Uterus (tissue), 3 donors: ENCODE measurements at regions not wholly inside any gene's neighbourhood (a gene's known extent, or its start where the extent isn't known, plus 50 kb on each side); places are given as distances from the start of the nearest gene placed in this dataset.

Experiments
- DNase-seq, 2 donors: peaks; one replicate each; pipeline ENCODE4 v3.0.0-alpha.2; 2019 to 2020
- H3K27ac ChIP-seq, 2 donors: fragments of 200-600 bp; sonication (generic); 1 replicate in 1 of 2; 2 replicates in 1 of 2; pipeline ENCODE4 v1.5.1; 2016 to 2018
- H3K27me3 ChIP-seq, 2 donors: fragments of 200-600 bp; sonication (generic); one replicate each; pipeline ENCODE4 v1.5.1; 2018 to 2019; ENCODE audit warnings: control low read depth in 1 of 2
- H3K36me3 ChIP-seq, 2 donors: fragments of 200-600 bp; sonication (generic); one replicate each; pipeline ENCODE4 v1.5.1; 2019; ENCODE audit warnings: control low read depth in 1 of 2
- H3K4me1 ChIP-seq, 2 donors: fragments of 200-600 bp; sonication (generic); one replicate each; pipeline ENCODE4 v1.5.1; 2018 to 2019; ENCODE audit warnings: control low read depth in 1 of 2
- H3K4me3 ChIP-seq, 2 donors: fragments of 200-600 bp; sonication (generic); 1 replicate in 1 of 2; 2 replicates in 1 of 2; pipeline ENCODE4 v1.5.1; 2018 to 2019; ENCODE audit warnings: mild to moderate bottlenecking in 1 of 2
- H3K9me3 ChIP-seq, 2 donors: fragments of 200-600 bp; sonication (generic); one replicate each; pipeline ENCODE4 v1.5.1; 2019; ENCODE audit warnings: control low read depth in 1 of 2
- CTCF ChIP-seq, 4 experiments: fragments of 200-600 bp in 2 of 4; fragments of 450-650 bp in 2 of 4; sonication (generic) in 2 of 4; IDR thresholded peaks; one replicate each; pipeline ENCODE4 v1.5.1; 2016 to 2019; ENCODE audit warnings: antibody characterized with exemption in 4 of 4, mild to moderate bottlenecking in 2 of 4, moderate library complexity in 1 of 4
- POLR2A ChIP-seq, 2 donors: fragments of 450-650 bp; IDR thresholded peaks; one replicate each; pipeline ENCODE4 v1.6.1; 2016; ENCODE audit warnings: antibody characterized with exemption in 2 of 2, mild to moderate bottlenecking in 1 of 2, moderate library complexity in 1 of 2
- intact Hi-C: fragments of 100-400 bp; cut with DNase I; formaldehyde crosslinking; loops from one replicate; pipeline ENCODE4 v1.15.1; 2023; ENCODE audit warnings: low total_unique reads
- donor health status: DM: yes; HTN: yes; CAD: no.

GRCh38 chr1:96641282-96641681, 80.3 kb upstream of the PTBP2 start:
- no peak for TF ChIP-seq POLR2A (IDR thresholded peaks at IDR 0.05)
- no peak for TF ChIP-seq CTCF (IDR thresholded peaks at IDR 0.05)
- no peaks in the 10 kb centered on the region for H3K27me3 ChIP-seq
- H3K36me3 ChIP-seq = no peaks in the 10 kb centered on the region
- intact Hi-C loops = no loop called here
- no peak overlapping the region for H3K4me3 ChIP-seq
- DNase-seq = no peak
- no peaks in the 10 kb centered on the region for H3K9me3 ChIP-seq
- H3K27ac ChIP-seq = no peak overlapping the region
- H3K4me1 ChIP-seq = no peaks in the 10 kb centered on the region

- TF ChIP-seq CTCF (IDR thresholded peaks at IDR 0.05) (no peak), POLR2A (IDR thresholded peaks at IDR 0.05) (no peak)
- no peaks in the 10 kb centered on the region for H3K4me1 ChIP-seq
- no peak overlapping the region for H3K27ac ChIP-seq
- no peaks in the 10 kb centered on the region for H3K27me3 ChIP-seq
- no peaks in the 10 kb centered on the region for H3K9me3 ChIP-seq
- H3K4me3 ChIP-seq = no peak overlapping the region
- no peaks in the 10 kb centered on the region for H3K36me3 ChIP-seq
- DNase-seq = no peak
- intact Hi-C loops = no loop called here
These were observed 78.1 kb upstream of the PTBP2 start for GRCh38 chr1:96643519-96643918.

GRCh38 chr1:96649301-96649700, 72.3 kb upstream of the PTBP2 start:
- H3K36me3 ChIP-seq = no peaks in the 10 kb centered on the region
- intact Hi-C loops = no loop called here
- no peaks in the 10 kb centered on the region for H3K9me3 ChIP-seq
- H3K4me1 ChIP-seq = no peaks in the 10 kb centered on the region
- no peak overlapping the region for H3K27ac ChIP-seq
- TF ChIP-seq POLR2A (IDR thresholded peaks at IDR 0.05) (no peak), CTCF (IDR thresholded peaks at IDR 0.05) (no peak)
- no peaks in the 10 kb centered on the region for H3K27me3 ChIP-seq
- DNase-seq = no peak
- no peak overlapping the region for H3K4me3 ChIP-seq

DNA sequence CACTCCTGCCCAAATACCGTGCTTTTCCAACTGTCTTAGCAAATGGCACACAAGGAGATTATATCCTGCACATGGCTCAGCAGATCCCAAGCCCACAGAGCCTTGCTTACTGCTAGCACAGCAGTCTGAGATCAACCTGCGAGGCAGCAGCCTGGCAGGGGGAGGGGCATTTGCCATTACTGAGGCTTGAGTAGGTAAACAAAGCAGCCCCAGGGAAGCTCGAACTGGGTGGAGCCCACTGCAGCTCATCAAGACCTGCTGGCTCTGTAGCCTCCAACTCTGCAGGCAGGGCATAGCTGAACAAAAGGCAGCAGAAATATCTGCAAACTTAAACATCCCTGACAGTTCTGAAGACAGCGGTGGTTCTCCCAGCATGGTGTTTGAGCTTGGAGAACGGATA, 70.1 kb upstream of the PTBP2 start:
- TF ChIP-seq POLR2A (IDR thresholded peaks at IDR 0.05) (no peak), CTCF (IDR thresholded peaks at IDR 0.05) (no peak)
- DNase-seq = no peak
- H3K27me3 ChIP-seq = no peaks in the 10 kb centered on the region
- no peak overlapping the region for H3K27ac ChIP-seq
- no peaks in the 10 kb centered on the region for H3K4me1 ChIP-seq
- no peaks in the 10 kb centered on the region for H3K9me3 ChIP-seq
- no peaks in the 10 kb centered on the region for H3K36me3 ChIP-seq
- H3K4me3 ChIP-seq = no peak overlapping the region
- intact Hi-C loops = no loop called here

DNA sequence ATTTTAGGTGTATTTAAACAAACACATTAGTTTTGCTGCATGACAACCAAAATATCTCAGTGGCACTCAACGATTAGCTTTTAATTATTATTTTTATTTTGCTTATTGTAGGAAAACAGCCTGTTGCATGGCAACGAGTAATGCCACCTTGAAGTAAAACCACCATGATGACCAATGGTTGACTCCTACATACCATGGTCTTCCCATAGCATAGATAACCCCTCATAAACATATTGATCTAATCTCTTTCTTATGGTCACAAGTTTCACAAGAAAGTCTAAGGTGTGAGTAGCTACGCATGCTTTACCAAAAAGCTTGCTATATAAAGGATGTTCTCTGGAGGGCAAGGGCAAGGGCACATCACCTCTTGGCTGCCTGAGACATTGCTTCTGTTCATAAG, 61.5 kb upstream of the PTBP2 start:
- intact Hi-C loops = no loop called here

More for the DNA sequence above, 61.5 kb upstream of the PTBP2 start:
- Histone ChIP-seq H3K27ac (no peak overlapping the region), H3K4me1 (no peaks in the 10 kb centered on the region), H3K4me3 (no peak overlapping the region), H3K36me3 (no peaks in the 10 kb centered on the region), H3K27me3 (no peaks in the 10 kb centered on the region), H3K9me3 (no peaks in the 10 kb centered on the region)
- TF ChIP-seq POLR2A (IDR thresholded peaks at IDR 0.05) (no peak), CTCF (IDR thresholded peaks at IDR 0.05) (no peak)
- DNase-seq = no peak
